ENCODE measurements at regions not wholly inside any gene's neighbourhood (a gene's known extent, or its start where the extent isn't known, plus 50 kb on each side); places are given as distances from the start of the nearest gene placed in this dataset.

DNA sequence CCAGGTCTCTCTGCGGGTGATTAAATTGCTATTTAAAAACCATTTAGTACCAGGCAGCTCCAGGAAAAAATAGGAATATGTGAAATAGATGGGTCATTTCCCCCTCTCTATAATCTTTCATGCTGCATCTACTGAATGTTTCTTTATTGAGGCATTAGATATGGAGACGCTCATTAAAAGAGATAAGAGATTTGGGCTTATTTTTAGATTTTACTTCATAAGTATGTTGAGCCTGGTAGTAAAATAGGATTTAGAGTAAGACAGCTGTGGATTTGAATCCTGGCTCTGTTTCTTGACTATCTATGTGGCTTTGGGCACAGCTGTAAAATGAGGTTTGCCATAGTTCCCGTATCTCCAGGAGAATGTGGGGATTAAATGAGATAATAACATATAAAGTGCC lies 451.0 kb upstream of the GRIA1 start:
- H3K27ac ChIP-seq (replicated peaks), result no peak overlapping the region
- TF ChIP-seq, protein P1, sequence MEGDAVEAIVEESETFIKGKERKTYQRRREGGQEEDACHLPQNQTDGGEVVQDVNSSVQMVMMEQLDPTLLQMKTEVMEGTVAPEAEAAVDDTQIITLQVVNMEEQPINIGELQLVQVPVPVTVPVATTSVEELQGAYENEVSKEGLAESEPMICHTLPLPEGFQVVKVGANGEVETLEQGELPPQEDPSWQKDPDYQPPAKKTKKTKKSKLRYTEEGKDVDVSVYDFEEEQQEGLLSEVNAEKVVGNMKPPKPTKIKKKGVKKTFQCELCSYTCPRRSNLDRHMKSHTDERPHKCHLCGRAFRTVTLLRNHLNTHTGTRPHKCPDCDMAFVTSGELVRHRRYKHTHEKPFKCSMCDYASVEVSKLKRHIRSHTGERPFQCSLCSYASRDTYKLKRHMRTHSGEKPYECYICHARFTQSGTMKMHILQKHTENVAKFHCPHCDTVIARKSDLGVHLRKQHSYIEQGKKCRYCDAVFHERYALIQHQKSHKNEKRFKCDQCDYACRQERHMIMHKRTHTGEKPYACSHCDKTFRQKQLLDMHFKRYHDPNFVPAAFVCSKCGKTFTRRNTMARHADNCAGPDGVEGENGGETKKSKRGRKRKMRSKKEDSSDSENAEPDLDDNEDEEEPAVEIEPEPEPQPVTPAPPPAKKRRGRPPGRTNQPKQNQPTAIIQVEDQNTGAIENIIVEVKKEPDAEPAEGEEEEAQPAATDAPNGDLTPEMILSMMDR (IDR thresholded peaks at IDR 0.05; ENCODE audit: insufficient read depth, low read length), result no peak
- TF ChIP-seq, protein P2, sequence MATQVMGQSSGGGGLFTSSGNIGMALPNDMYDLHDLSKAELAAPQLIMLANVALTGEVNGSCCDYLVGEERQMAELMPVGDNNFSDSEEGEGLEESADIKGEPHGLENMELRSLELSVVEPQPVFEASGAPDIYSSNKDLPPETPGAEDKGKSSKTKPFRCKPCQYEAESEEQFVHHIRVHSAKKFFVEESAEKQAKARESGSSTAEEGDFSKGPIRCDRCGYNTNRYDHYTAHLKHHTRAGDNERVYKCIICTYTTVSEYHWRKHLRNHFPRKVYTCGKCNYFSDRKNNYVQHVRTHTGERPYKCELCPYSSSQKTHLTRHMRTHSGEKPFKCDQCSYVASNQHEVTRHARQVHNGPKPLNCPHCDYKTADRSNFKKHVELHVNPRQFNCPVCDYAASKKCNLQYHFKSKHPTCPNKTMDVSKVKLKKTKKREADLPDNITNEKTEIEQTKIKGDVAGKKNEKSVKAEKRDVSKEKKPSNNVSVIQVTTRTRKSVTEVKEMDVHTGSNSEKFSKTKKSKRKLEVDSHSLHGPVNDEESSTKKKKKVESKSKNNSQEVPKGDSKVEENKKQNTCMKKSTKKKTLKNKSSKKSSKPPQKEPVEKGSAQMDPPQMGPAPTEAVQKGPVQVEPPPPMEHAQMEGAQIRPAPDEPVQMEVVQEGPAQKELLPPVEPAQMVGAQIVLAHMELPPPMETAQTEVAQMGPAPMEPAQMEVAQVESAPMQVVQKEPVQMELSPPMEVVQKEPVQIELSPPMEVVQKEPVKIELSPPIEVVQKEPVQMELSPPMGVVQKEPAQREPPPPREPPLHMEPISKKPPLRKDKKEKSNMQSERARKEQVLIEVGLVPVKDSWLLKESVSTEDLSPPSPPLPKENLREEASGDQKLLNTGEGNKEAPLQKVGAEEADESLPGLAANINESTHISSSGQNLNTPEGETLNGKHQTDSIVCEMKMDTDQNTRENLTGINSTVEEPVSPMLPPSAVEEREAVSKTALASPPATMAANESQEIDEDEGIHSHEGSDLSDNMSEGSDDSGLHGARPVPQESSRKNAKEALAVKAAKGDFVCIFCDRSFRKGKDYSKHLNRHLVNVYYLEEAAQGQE (IDR thresholded peaks at IDR 0.05; ENCODE audit: insufficient replicate concordance, low read depth), result no peak
- no peak for TF ChIP-seq POLR2AphosphoS5 (IDR thresholded peaks at IDR 0.05; ENCODE audit: low read depth)
- H3K27me3 ChIP-seq (ENCODE audit: insufficient read depth, poor library complexity, severe bottlenecking), result no peaks in the 10 kb centered on the region
- DNase-seq (ENCODE audit: low read depth in 1 of 2, low spot score in 1 of 2), result no peak
- H3K4me3 ChIP-seq (replicated peaks; ENCODE audit: insufficient read depth, low read length), result no peak overlapping the region

DNA sequence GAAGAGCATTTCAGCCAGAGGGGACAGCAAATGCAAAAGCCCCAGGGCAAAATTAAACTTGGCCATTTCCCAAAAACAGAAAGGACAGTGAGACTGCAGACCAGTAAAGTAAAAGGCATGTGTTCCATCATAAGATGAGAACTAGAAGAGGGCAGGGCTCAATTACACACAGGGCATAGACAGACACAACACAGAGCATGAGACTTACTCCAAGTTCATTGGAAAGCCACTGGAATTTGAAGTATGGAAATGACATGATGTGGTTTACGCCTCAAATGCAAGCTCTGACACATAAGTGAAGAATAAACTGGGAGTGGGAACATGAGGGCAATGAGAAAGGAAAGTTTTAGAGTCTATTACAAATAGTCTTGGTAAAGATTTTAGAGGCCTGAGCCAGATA lies 446.6 kb upstream of the GRIA1 start:
- Histone ChIP-seq H3K27ac (replicated peaks) (no peak overlapping the region), H3K4me3 (replicated peaks; ENCODE audit: insufficient read depth, low read length) (no peak overlapping the region), H3K27me3 (ENCODE audit: insufficient read depth, poor library complexity, severe bottlenecking) (no peaks in the 10 kb centered on the region)
- DNase-seq (ENCODE audit: low read depth in 1 of 2, low spot score in 1 of 2), result no peak
- TF ChIP-seq GABPA (IDR thresholded peaks at IDR 0.05; ENCODE audit: low read depth), result no peak
- TF ChIP-seq, protein P1 (IDR thresholded peaks at IDR 0.05; ENCODE audit: insufficient read depth, low read length), result no peak

DNA sequence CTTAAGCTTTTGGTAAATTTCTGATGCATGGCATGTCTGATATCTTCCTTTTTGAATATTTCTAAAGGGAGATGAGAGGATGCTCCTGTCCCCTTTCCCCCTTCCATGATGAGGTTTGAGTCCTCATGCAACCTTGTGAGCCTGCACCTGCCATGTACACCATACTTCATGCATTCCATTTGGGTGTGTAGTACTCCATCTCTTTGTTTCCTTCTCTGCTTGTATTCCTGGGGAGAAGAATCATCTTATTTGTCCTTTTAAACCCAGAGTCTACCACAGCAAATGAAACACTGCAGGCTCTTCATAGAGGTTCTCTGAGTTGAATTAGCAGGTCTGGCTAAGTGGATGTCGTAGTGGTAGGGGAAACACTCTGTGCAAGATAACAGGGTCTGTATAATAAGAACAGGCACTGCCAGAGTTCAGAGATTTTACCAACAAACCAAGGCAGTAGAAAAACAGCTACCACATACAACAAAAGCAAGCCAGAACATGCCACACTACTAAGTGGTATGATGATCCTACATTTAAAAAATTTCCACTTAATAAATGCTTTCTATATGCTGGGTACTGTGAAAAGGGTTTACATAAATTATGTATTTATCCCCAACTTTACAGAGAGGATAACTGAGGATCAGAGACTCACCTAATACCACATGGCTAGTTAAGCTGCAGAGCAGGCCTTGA lies 439.8 kb upstream of the GRIA1 start:
- H3K27me3 ChIP-seq (ENCODE audit: insufficient read depth, poor library complexity, severe bottlenecking), result no peaks in the 10 kb centered on the region
- TF ChIP-seq, protein P2 (IDR thresholded peaks at IDR 0.05; ENCODE audit: insufficient replicate concordance, low read depth), result no peak
- no peak for TF ChIP-seq POLR2AphosphoS5 (IDR thresholded peaks at IDR 0.05; ENCODE audit: low read depth)
- TF ChIP-seq, protein P1 (IDR thresholded peaks at IDR 0.05; ENCODE audit: insufficient read depth, low read length), result no peak
- no peak for TF ChIP-seq SPI1 (IDR thresholded peaks at IDR 0.05; ENCODE audit: borderline replicate concordance, low read depth)
- no peak for TF ChIP-seq GABPA (IDR thresholded peaks at IDR 0.05; ENCODE audit: low read depth)
- DNase-seq (ENCODE audit: low read depth in 1 of 2, low spot score in 1 of 2), result no peak
- no peak overlapping the region for H3K27ac ChIP-seq (replicated peaks)
- H3K4me3 ChIP-seq (replicated peaks; ENCODE audit: insufficient read depth, low read length), result no peak overlapping the region

DNA sequence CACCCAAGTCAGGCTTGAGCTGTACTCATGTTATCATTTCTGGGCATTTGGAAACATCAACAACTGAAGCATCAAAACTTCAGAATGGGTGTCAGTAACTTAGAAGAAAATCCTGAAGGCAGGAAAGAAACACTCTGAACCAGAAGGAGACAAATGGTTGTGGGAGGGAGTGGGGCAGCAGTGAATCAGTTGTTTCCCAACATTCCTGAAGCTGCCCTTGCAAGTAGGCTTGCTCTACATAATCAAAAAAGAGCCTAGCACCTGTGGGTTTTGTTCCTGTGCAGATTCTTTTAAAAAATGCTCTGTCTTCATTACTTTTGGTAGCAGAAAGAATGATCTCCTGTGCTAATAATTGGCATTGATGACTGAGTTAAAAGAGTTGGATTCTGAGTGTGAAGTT lies 424.2 kb upstream of the GRIA1 start:
- H3K27ac ChIP-seq (replicated peaks), result no peak overlapping the region

More for the DNA sequence above, 424.2 kb upstream of the GRIA1 start:
- Histone ChIP-seq H3K4me3 (replicated peaks; ENCODE audit: insufficient read depth, low read length) (no peak overlapping the region), H3K27me3 (ENCODE audit: insufficient read depth, poor library complexity, severe bottlenecking) (no peaks in the 10 kb centered on the region)
- DNase-seq (ENCODE audit: low read depth in 1 of 2, low spot score in 1 of 2), result no peak
- TF ChIP-seq, protein P1 (IDR thresholded peaks at IDR 0.05; ENCODE audit: insufficient read depth, low read length), result no peak
- TF ChIP-seq POLR2AphosphoS5 (IDR thresholded peaks at IDR 0.05; ENCODE audit: low read depth) (no peak), SPI1 (IDR thresholded peaks at IDR 0.05; ENCODE audit: borderline replicate concordance, low read depth) (no peak), GABPA (IDR thresholded peaks at IDR 0.05; ENCODE audit: low read depth) (no peak)
- TF ChIP-seq, protein P2 (IDR thresholded peaks at IDR 0.05; ENCODE audit: insufficient replicate concordance, low read depth), result no peak
